ENCODE measurements at regions not wholly inside any gene's neighbourhood (a gene's known extent, or its start where the extent isn't known, plus 50 kb on each side); places are given as distances from the start of the nearest gene placed in this dataset.

- no peak overlapping the region for H3K27ac Mint-ChIP-seq (ENCODE audit: unreplicated experiment)
Measured at GRCh38 chr2:832635-833034, 118.0 kb upstream of the SNTG2 start.

GRCh38 chr2:831622-832021, 119.0 kb upstream of the SNTG2 start:
- Mint-ChIP-seq H3K9me3 (no peaks in the 10 kb centered on the region), H3K27me3 (ENCODE audit: low read depth) (no peaks in the 10 kb centered on the region), H3K36me3 (ENCODE audit: low read depth) (no peaks in the 10 kb centered on the region), H3K4me3 (no peak overlapping the region), H3K27ac (ENCODE audit: unreplicated experiment) (no peak overlapping the region), H3K4me1 (no peaks in the 10 kb centered on the region)
- DNase-seq (ENCODE audit: low read depth, low spot score) = no peak
- TF ChIP-seq CTCF (conservative IDR thresholded peaks at IDR 0.05) = no peak

More at GRCh38 chr2:832635-833034, 118.0 kb upstream of the SNTG2 start:
- Mint-ChIP-seq H3K9me3 (no peaks in the 10 kb centered on the region), H3K27me3 (ENCODE audit: low read depth) (no peaks in the 10 kb centered on the region), H3K36me3 (ENCODE audit: low read depth) (no peaks in the 10 kb centered on the region), H3K4me3 (no peak overlapping the region), H3K4me1 (no peaks in the 10 kb centered on the region)
- DNase-seq (ENCODE audit: low read depth, low spot score) = no peak
- no peak for TF ChIP-seq CTCF (conservative IDR thresholded peaks at IDR 0.05)

- DNase-seq (ENCODE audit: low read depth, low spot score) = no peak
- no peaks in the 10 kb centered on the region for H3K36me3 Mint-ChIP-seq (ENCODE audit: low read depth)
- no peak overlapping the region for H3K27ac Mint-ChIP-seq (ENCODE audit: unreplicated experiment)
- no peaks in the 10 kb centered on the region for H3K4me1 Mint-ChIP-seq
- no peaks in the 10 kb centered on the region for H3K27me3 Mint-ChIP-seq (ENCODE audit: low read depth)
- no peak overlapping the region for H3K4me3 Mint-ChIP-seq
- no peak for TF ChIP-seq CTCF (conservative IDR thresholded peaks at IDR 0.05)
- H3K9me3 Mint-ChIP-seq = no peaks in the 10 kb centered on the region
Measured at GRCh38 chr2:831225-831536, 119.5 kb upstream of the SNTG2 start.

GRCh38 chr2:830419-831224, 120.0 kb upstream of the SNTG2 start:
- Mint-ChIP-seq H3K27ac (ENCODE audit: unreplicated experiment) (no peak overlapping the region), H3K4me3 (no peak overlapping the region), H3K9me3 (no peaks in the 10 kb centered on the region), H3K4me1 (no peaks in the 10 kb centered on the region), H3K27me3 (ENCODE audit: low read depth) (no peaks in the 10 kb centered on the region), H3K36me3 (ENCODE audit: low read depth) (no peaks in the 10 kb centered on the region)
- TF ChIP-seq CTCF (conservative IDR thresholded peaks at IDR 0.05) = no peak
- no peak for DNase-seq (ENCODE audit: low read depth, low spot score)

- no peak overlapping the region for H3K27ac Mint-ChIP-seq (ENCODE audit: unreplicated experiment)
- no peaks in the 10 kb centered on the region for H3K4me1 Mint-ChIP-seq
- H3K36me3 Mint-ChIP-seq (ENCODE audit: low read depth) = no peaks in the 10 kb centered on the region
- no peak for TF ChIP-seq CTCF (conservative IDR thresholded peaks at IDR 0.05)
- no peaks in the 10 kb centered on the region for H3K27me3 Mint-ChIP-seq (ENCODE audit: low read depth)
- no peaks in the 10 kb centered on the region for H3K9me3 Mint-ChIP-seq
- H3K4me3 Mint-ChIP-seq = no peak overlapping the region
- no peak for DNase-seq (ENCODE audit: low read depth, low spot score)
Measured at GRCh38 chr2:829047-829446, 121.6 kb upstream of the SNTG2 start.

All from neural crest cell (in vitro differentiated cells).